ENCODE measurements at regions not wholly inside any gene's neighbourhood (a gene's known extent, or its start where the extent isn't known, plus 50 kb on each side); places are given as distances from the start of the nearest gene placed in this dataset.

DNA sequence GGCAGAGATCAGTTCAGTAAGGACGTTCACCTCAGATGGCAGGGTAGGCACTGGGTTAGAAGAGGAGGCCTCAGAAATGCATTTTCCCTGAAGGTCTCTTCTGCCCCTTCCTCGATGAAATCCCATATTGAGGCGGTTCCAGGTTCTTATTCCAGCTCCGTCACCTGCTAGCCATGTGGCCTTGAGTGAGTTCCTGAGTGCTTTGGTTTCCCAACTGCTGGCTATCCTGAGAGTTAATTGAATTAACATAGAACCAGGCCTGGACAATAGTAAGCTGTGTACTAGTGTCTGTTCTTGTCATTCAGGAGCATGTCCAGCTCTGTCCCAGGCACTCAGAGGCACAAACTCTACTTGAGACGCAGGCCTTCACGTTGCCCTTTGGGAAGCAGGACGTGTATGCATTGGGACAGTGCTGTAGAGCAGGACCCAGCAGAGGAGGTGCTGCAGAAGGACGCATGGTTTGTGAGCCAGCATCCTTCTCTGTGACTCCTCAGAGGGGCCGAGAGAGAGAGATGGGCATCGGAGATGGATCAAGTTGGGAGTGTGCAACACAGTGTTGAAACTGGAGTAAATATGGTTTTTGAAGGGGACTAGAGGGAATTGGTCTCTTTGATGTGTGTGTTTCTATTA lies 114.2 kb downstream of the ASB7 start:
- DNase-seq (ENCODE audit: low spot score): no peak

DNA sequence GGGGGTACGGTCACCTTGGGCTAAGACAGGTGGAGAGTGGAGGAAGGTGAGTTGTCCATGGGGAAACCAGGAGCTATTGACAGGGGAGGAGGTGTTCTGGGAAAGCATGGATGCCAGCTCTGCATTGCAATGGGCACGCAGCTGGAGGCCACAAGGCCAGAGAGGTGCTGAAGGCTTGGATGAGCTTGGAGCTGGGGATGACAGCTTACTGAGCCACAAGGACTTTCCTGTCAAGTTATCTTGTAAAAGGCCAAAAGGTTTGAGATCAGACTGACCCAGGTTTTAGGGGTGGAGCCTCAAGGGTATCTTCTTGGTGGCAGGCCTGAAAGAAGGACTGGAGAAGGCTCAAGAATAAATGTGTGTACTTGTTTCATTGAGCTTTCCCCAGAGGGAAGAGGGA lies 115.2 kb downstream of the ASB7 start:
- Histone ChIP-seq H3K27me3 (replicated peaks; ENCODE audit: insufficient read depth, low read depth, low read length, poor library complexity) (no peaks in the 10 kb centered on the region), H3K9me3 (ENCODE audit: low read depth, low read length, poor library complexity, severe bottlenecking) (no peaks in the 10 kb centered on the region), H3K4me1 (ENCODE audit: insufficient read depth, low read length, poor library complexity, severe bottlenecking) (no peaks in the 10 kb centered on the region), H3K4me3 (ENCODE audit: low read depth, low read length, poor library complexity, severe bottlenecking) (no peak overlapping the region), H3K27ac (ENCODE audit: low read depth, low read length, poor library complexity, severe bottlenecking) (no peak overlapping the region), H3K36me3 (ENCODE audit: insufficient read depth, low read length, poor library complexity, severe bottlenecking) (no peaks in the 10 kb centered on the region)
- BruUV-seq (replicated peaks): no TSS peak
- no peak for DNase-seq (ENCODE audit: low spot score)
- no peak for TF ChIP-seq EZH2 (IDR thresholded peaks at IDR 0.05; ENCODE audit: borderline replicate concordance, low read depth, low read length, poor library complexity, severe bottlenecking)
- TF ChIP-seq, protein P1, sequence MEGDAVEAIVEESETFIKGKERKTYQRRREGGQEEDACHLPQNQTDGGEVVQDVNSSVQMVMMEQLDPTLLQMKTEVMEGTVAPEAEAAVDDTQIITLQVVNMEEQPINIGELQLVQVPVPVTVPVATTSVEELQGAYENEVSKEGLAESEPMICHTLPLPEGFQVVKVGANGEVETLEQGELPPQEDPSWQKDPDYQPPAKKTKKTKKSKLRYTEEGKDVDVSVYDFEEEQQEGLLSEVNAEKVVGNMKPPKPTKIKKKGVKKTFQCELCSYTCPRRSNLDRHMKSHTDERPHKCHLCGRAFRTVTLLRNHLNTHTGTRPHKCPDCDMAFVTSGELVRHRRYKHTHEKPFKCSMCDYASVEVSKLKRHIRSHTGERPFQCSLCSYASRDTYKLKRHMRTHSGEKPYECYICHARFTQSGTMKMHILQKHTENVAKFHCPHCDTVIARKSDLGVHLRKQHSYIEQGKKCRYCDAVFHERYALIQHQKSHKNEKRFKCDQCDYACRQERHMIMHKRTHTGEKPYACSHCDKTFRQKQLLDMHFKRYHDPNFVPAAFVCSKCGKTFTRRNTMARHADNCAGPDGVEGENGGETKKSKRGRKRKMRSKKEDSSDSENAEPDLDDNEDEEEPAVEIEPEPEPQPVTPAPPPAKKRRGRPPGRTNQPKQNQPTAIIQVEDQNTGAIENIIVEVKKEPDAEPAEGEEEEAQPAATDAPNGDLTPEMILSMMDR (conservative IDR thresholded peaks at IDR 0.05; ENCODE audit: low read depth, low read length): no peak
- ChIA-PET CTCF (no interaction called here), POLR2A (ENCODE audit: low non-redundant PET) (no interaction called here)
- intact Hi-C loops (cut with micrococcal nuclease; ENCODE audit: unreplicated experiment): no loop called here

More for the DNA sequence above, 114.2 kb downstream of the ASB7 start:
- Histone ChIP-seq H3K27ac (ENCODE audit: low read depth, low read length, poor library complexity, severe bottlenecking) (no peak overlapping the region), H3K27me3 (replicated peaks; ENCODE audit: insufficient read depth, low read depth, low read length, poor library complexity) (no peaks in the 10 kb centered on the region), H3K9me3 (ENCODE audit: low read depth, low read length, poor library complexity, severe bottlenecking) (no peaks in the 10 kb centered on the region), H3K4me1 (ENCODE audit: insufficient read depth, low read length, poor library complexity, severe bottlenecking) (no peaks in the 10 kb centered on the region), H3K4me3 (ENCODE audit: low read depth, low read length, poor library complexity, severe bottlenecking) (no peak overlapping the region), H3K36me3 (ENCODE audit: insufficient read depth, low read length, poor library complexity, severe bottlenecking) (no peaks in the 10 kb centered on the region)
- ChIA-PET CTCF (no interaction called here), POLR2A (ENCODE audit: low non-redundant PET) (no interaction called here)
- TF ChIP-seq, protein P1 (conservative IDR thresholded peaks at IDR 0.05; ENCODE audit: low read depth, low read length): no peak
- no peak for TF ChIP-seq EZH2 (IDR thresholded peaks at IDR 0.05; ENCODE audit: borderline replicate concordance, low read depth, low read length, poor library complexity, severe bottlenecking)
- intact Hi-C loops (cut with micrococcal nuclease; ENCODE audit: unreplicated experiment): no loop called here
- no TSS peak for BruUV-seq (replicated peaks)

DNA sequence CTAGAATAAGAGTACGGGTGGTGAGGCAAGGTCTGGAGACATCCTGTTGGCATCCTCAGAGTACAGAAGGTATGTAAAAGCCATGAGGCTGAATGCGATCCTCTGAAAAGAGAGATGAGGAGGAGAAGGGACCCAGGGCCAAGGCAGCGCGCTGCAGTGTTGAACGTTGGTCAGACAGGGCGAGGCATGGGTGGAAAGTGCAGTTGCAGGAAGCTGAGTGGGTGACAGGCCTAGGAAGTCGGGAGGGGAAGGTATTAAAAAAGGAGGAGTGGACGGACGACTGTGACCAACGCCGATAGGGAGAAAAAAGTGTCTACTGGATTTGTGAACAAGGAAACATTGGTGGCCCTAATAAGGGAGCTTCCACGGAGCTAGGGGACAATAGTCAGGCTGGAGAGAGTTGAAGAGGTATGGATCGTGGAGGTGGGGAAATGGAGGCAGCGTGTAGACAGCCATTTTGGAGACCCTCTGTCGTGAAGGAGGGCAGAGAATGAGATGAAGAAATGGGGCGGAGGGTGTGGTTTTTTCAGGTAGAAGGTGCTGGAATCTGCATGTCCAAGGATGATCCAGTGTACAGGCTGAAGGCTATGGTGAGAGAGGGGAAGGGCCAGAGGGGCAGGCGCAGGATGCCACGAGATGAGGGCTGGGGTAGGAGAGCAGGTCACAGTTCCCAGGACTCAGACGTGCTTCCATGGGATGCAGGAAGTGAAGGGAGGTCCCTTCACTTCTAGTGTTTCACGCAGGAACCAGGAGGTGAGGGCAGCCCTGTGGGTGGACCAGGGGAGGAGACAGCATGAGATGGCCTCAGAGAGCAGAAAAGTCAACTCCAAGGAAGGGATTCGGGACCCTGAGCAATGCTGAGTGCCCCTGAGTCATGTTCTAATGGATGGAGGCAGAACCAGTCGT lies 115.9 kb downstream of the ASB7 start:
- Histone ChIP-seq H3K27ac (ENCODE audit: low read depth, low read length, poor library complexity, severe bottlenecking) (no peak overlapping the region), H3K4me1 (ENCODE audit: insufficient read depth, low read length, poor library complexity, severe bottlenecking) (no peaks in the 10 kb centered on the region), H3K36me3 (ENCODE audit: insufficient read depth, low read length, poor library complexity, severe bottlenecking) (no peaks in the 10 kb centered on the region), H3K9me3 (ENCODE audit: low read depth, low read length, poor library complexity, severe bottlenecking) (no peaks in the 10 kb centered on the region), H3K27me3 (replicated peaks; ENCODE audit: insufficient read depth, low read depth, low read length, poor library complexity) (no peaks in the 10 kb centered on the region), H3K4me3 (ENCODE audit: low read depth, low read length, poor library complexity, severe bottlenecking) (no peak overlapping the region)
- POLR2A ChIA-PET (ENCODE audit: low non-redundant PET): no interaction called here
- no TSS peak for BruUV-seq (replicated peaks)
- CTCF ChIA-PET: no interaction called here
- intact Hi-C loops (cut with micrococcal nuclease; ENCODE audit: unreplicated experiment): no loop called here
- TF ChIP-seq, protein P1 (conservative IDR thresholded peaks at IDR 0.05; ENCODE audit: low read depth, low read length): no peak
- no peak for DNase-seq (ENCODE audit: low spot score)
